GM19438 (cell line): ENCODE measurements at regions not wholly inside any gene's neighbourhood (a gene's known extent, or its start where the extent isn't known, plus 50 kb on each side); places are given as distances from the start of the nearest gene placed in this dataset.
"Not testable (repeated sequence)": the region's sequence is repeated elsewhere in the genome, so short reads cannot be mapped to it uniquely, and the experiment has no call there.

ENCODE experiments used
- ATAC-seq: cut with Tn5 transposase; IDR thresholded peaks from one replicate; pipeline ENCODE4 v1.9.1; 2021; ENCODE audit warnings: low read depth; ENCODE audit not compliant: unreplicated experiment

DNA sequence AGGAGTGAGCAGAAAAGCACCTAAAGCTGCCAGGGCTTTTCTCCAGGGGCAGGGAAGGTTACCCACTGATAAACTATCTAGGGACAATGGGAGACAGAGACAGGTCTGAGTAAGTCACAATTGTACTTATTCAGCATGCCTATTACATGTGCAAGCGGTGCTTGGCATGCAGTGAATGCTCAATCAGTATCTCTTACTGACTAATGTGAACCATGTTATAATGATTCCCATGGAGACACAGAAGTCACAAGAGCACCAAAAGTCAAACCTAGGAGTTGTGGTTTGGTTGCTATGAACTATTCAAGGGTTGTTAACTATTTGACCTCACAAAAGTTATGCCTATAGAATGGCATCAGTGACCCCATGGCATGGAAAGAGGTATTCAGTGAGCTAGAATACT is 50.0 kb upstream of the RASGRP1 start:
- ATAC-seq: no peak

DNA sequence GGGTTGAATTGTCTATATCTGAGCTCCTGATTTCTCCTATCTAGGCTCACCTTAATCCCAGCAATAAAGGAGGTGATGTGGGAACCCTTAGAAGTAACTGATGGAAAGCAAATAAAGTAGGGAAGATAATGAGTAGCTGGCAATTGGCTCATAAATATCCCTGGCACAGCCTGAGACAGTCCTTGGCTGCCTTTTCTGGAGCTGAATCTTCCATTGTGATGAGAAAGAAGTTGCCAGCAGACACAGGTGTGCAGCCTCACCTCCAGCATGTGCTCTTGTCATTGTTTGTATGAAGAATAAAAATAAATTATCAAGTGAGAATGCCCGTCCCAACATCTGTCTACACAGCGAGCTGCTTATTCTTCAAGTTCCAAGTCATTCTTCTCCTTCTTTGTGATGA is 53.2 kb upstream of the RASGRP1 start:
- no peak for ATAC-seq

GRCh38 chr15:38618242-38618955 is 53.8 kb upstream of the RASGRP1 start:
- no peak for ATAC-seq

DNA sequence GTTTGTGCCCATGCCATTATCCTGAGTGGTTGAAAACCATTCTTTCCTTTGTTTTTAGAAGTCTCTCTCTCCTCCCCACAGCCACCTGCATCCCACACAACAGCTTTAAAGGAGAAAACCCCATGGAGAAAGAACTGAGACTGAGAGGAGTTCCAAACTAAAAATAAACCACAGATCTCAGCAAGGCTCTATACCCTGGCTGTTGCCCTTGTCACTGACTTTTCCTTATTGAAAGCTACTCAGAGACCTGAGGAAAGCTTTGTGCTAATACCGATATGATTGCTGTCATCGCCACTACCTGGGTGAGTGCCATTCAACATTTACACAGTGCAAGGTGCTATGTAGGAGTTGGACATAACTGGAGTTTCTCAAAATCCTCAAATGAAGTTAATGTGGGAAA is 55.5 kb upstream of the RASGRP1 start:
- ATAC-seq: no peak

- no peak for ATAC-seq
Observed at GRCh38 chr15:38620851-38621594, 56.4 kb upstream of the RASGRP1 start.

- no peak for ATAC-seq
Observed at GRCh38 chr15:38622304-38622703, 57.7 kb upstream of the RASGRP1 start.

GRCh38 chr15:38622908-38623307 is 58.3 kb upstream of the RASGRP1 start:
- ATAC-seq: no peak

DNA sequence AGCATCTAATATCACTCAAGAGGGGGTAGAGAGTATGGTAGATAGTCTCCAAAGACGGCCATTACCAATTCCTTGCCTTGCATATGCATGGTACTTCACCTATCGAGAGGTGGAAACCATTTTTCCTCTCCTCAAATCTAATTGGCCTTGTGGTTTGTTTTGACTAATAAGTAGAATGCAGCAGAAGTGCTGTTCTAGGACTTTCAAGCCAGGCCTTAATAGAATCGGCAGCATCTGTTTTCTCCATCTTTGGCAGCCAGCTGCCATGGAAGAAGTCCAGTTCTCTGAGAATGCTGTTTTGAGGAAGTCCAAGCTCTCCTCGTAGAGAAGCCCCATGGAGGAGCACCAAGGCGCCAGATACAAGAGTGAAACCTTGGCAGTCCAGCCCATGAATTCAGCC is 59.1 kb upstream of the RASGRP1 start:
- ATAC-seq: no peak

GRCh38 chr15:38624244-38625205 is 59.9 kb upstream of the RASGRP1 start:
- ATAC-seq: no peak

DNA sequence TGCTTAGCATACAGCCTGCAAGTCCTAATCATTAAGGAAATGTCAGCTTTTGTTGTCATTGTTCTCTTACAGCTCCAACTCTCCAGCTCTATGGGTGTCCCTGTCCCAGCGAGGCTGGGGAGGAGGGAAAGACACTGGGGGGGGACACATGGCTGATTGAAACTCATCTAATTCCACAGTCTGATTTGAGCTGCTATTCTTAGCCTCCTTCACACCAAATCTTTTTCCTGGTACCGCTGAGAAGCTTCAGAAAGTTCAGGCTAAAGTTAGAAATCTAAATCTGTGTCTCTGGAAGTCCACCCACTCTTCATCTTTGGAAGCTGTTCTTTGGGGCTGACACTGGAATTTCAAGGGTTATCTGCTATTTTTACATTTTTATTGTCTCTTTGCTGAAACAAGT is 61.3 kb upstream of the RASGRP1 start:
- no peak for ATAC-seq

GRCh38 chr15:38626443-38627050 is 61.9 kb upstream of the RASGRP1 start:
- ATAC-seq: no peak

DNA sequence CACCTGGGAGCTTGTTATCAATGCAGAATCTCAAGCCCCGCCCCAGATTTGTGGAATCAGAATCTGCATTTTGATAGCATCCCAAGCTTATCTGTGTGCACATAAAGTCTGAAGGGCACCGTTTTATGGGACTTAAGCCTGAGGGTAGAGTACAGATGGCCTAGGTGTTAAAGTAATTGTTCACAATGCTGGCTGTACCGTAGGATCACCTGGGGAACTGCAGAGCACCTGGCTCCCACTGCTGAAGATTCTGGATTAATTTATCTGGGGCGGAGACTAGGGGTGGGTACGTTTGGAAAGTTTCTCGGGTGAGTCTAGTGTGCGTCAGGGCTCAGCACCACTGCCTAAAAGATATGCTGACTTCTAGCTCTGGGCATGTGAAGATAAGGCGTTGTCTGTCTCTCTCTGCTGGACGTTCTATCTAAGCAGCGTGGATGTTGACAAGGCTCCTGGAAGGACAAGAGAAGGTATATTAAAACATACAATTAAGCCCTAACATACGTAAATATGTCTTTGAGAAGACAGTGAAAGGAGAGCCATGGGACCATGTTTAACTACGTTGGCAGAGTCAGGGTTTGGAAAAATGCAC is 63.2 kb upstream of the RASGRP1 start:
- ATAC-seq: no peak

DNA sequence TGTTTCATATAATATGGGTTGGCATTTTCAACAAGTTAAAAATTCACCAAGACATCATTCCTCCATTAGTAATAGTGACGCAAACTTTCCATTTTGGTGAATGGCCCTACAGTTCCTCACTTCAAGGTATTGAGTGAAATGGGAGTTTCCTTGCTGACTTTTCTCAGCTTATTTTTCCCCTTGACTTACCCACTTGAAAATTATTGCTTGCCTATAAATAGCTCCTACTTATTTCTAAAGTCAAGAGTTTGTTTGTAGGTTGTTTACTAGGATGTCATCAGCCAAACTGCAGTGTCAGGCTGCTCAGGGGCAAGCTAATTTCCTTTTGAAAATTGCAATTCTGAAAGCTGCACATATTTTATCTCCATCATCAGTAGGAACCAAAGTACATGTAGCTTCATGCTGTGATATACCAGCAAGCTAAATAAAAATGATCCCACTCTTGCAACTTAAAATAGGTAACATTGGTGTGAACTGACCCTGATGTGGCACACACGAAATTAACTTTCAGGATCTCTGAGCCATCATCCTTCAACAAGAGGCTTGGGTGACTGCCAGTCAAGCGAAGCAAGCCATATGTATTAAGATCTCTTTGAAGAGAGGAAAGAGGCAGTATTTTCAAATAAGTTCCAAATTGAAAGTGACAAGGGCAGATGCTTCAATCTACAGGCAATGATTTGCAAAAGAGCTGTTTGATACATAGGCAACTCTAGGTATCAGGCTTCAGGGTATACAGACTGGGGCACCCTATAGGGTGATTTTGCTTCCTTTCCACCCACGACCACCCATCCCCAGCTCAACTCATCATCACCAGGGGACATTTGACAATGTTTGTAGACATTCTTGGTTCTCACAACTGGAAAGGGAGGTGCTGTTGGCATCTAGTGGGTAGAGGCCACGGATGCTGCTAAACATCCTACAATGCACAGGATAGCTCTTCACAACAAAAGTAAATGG is 66.8 kb upstream of the RASGRP1 start:
- no peak for ATAC-seq

DNA sequence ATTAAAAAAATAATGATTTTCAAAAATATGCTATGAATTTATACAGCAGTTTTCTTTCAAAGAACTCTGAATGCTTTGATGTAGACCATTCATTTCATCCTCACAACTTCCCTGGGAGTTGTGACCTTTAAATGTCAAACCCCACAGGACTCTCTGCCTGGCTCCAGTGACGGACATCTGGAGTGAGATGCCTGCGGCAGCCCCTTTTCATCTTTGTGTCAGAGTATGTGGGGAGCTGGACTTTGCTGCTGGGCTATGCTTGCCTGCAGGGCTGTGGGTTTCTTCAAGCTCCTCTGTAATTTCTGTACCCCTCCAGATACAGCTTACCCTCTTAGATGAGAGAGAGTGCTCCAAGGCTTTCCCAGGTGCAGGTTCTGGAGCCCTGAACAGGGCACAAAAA is 70.6 kb upstream of the RASGRP1 start:
- no peak for ATAC-seq

DNA sequence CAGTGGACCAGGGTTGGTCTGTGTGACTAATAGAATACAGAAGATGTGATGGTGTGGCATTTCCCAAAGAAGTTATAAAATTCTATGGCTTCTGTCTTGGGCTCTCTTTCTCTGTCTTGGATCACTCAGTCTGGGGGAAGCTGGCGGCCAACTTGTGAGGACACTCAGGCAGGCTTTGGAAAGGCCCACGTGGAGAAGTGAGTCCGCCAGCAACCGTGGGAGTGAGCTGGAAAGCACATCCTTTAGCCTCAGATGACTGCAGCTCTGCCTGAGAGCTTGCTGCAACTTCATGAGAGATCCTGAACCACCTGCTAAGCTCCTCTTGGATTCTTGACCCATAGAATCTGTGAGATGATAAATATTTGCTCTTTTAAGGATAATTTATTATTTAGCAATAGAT is 72.0 kb upstream of the RASGRP1 start:
- ATAC-seq: no peak

DNA sequence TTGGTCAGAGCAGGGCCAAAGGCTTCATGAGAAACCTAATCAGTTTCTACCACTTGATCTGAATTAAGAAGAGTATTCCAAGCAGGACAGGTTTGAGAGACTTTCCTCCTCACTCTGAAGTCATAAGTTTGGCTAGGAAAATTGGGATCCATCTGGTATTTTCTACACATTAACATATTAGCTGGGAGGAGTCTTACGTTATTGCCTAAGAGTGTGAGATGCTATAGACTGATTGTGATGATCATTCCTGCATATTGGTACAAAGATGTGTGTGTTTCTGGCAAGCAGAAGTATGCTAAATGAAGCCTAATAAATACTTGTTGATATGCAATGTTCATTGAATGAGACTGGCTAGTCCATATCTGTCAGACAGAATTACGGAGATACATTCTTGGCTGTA is 73.5 kb upstream of the RASGRP1 start:
- ATAC-seq: no peak

DNA sequence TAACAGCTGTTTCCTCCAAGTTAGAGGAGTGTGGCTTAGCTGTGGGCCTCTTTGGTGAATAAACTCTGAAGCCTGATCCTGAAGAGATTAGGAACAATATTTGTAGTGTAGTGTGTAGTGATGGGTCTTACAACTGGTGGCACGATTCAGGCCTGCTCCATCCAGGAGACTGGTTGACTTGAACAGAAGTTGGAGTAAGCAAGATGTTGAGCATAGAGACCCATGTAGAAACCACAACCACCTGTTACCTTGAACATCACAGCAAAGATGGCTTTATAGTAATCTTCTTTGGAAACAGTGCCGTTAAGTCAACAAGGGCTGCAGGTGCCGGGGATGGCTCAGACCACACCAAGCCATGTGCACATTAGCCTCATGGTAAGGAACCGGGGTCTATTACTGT is 74.2 kb upstream of the RASGRP1 start:
- no peak for ATAC-seq

DNA sequence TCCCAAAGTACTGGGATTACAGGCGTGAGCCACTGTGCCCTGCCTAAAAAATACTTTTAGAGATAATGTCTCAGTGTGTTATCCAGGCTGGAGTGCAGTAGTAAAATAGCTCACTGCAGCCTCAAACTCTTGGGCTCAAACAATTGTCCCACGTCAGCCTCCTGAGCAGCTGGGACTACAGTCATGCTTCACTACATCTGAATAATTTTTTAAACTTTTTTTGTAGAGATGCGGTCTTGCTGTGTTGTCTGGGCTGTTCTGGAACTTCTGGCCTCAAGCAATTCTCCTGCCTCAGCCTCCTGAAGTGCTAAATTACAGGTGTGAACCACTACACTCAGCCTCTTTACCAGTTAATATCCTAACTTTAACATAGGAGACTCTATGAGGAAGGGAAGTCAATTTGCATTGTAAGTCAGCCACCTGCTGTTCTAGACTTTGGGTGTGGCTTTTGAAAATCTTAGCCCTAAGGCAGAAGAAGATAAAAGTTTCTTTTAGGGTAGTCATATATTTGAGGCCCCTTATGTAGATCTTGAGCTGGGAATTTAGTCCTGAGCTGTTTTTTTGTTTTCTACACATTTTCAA is 78.2 kb upstream of the RASGRP1 start:
- peak; percentile 81 for ATAC-seq

- ATAC-seq: not testable (repeated sequence)
Observed at GRCh38 chr15:38644353-38644752, 79.7 kb upstream of the RASGRP1 start.
